Epithelial cell of proximal tubule (primary cell): ENCODE measurements at regions not wholly inside any gene's neighbourhood (a gene's known extent, or its start where the extent isn't known, plus 50 kb on each side); places are given as distances from the start of the nearest gene placed in this dataset.
"Not testable (repeated sequence)": the region's sequence is repeated elsewhere in the genome, so short reads cannot be mapped to it uniquely, and the experiment has no call there.

ENCODE experiments used
- DNase-seq: peaks from one replicate; pipeline ENCODE4 v3.0.0-alpha.2; 2011; ENCODE audit warnings: low read depth
- H3K4me3 ChIP-seq: 2 replicates; pipeline ENCODE4 v1.5.1; 2011; ENCODE audit warnings: low read depth, mild to moderate bottlenecking, low read length
- TF ChIP-seq, protein P1 (sequence below): conservative IDR thresholded peaks from 2 replicates; pipeline ENCODE4 v1.5.1; 2012; ENCODE audit warnings: low read depth, mild to moderate bottlenecking, low read length

DNA sequence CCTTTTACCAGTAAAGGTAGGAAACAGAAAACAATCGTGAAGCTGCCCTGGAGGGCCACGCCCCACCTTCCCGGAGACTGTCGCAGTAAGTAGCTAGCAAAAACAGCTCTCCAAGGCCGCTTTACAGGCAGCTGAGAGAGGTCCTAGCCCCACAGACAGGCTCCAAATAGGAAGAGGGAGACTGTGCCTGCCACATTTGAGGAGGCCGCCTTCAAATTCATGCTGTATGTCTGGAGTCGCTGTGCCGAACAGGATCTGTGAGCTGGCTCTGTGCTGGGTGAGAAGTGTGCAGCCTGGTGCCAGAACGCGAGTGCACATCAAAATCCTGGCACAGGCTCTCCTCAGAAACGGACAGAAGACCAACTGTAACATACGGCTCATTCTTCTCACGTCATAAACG is 582.2 kb downstream of the CETN3 start:
- DNase-seq, result no peak
- no peak overlapping the region for H3K4me3 ChIP-seq
- TF ChIP-seq, protein P1, sequence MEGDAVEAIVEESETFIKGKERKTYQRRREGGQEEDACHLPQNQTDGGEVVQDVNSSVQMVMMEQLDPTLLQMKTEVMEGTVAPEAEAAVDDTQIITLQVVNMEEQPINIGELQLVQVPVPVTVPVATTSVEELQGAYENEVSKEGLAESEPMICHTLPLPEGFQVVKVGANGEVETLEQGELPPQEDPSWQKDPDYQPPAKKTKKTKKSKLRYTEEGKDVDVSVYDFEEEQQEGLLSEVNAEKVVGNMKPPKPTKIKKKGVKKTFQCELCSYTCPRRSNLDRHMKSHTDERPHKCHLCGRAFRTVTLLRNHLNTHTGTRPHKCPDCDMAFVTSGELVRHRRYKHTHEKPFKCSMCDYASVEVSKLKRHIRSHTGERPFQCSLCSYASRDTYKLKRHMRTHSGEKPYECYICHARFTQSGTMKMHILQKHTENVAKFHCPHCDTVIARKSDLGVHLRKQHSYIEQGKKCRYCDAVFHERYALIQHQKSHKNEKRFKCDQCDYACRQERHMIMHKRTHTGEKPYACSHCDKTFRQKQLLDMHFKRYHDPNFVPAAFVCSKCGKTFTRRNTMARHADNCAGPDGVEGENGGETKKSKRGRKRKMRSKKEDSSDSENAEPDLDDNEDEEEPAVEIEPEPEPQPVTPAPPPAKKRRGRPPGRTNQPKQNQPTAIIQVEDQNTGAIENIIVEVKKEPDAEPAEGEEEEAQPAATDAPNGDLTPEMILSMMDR, result no peak

DNA sequence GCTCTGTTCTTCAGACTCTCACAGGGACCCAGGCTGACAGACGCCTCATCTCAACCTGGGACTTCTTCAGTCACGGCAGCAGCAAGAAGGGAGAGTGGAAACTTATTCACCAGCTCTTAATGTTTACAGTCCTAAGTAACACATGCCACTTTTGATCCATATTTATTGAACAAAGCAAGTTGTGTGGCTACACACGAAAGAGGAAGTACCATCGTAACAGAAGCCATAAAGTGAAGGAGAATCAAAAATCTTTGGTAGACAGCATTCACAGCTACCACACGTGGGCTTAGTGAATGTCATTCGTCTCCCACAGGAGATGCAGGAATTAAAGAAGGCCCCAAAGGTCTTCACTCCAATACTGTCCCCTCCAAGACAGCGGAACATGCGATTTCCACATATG is 582.6 kb downstream of the CETN3 start:
- DNase-seq, result no peak
- TF ChIP-seq, protein P1, result no peak
- H3K4me3 ChIP-seq, result no peak overlapping the region

DNA sequence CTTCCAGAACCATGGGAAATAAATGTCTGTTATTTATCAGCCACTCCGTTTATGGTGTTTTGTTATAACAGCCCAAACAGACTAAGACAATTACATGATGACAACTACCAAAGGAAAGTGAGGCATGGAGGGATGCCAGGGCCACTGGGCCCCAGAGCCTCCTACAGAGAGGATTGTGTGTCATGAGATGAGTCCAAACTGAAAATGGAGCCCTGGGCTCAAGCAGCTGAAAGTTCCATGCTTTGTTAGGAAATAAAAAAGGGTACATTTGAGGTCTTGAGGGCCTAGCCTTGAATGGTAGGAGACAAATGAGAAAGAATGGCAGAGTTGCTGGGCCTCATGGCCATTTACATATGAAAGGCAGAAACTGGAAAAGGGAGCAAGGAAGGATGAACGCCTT is 586.5 kb downstream of the CETN3 start:
- TF ChIP-seq, protein P1, result no peak
- H3K4me3 ChIP-seq, result no peak overlapping the region
- no peak for DNase-seq

DNA sequence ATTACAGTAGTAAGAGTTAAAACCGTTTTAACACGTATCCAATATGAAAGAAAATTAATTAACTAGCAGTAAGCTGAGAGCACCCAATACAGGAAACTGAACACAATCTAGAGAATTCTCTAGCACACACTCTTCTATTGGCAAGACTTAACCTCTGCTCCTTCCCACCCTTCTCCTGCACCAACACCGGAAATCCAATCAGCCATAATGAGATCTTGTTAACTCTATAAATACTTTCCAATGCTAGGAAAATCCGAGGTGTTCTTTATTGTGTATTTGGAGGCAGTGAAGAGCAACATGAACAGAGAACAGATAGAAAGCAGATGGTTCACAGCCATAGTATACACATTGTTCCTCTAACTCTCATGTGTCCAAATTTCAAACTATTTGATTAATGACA is 591.7 kb downstream of the CETN3 start:
- TF ChIP-seq, protein P1, result no peak
- H3K4me3 ChIP-seq, result no peak overlapping the region
- no peak for DNase-seq

GRCh38 chr5:89816038-89816437 is 593.5 kb downstream of the CETN3 start:
- DNase-seq, result no peak
- TF ChIP-seq, protein P1, result no peak
- H3K4me3 ChIP-seq, result no peak overlapping the region

GRCh38 chr5:89800735-89801134 is 608.8 kb downstream of the CETN3 start:
- not testable (repeated sequence) for H3K4me3 ChIP-seq, DNase-seq

GRCh38 chr5:89794504-89794903 is 615.1 kb downstream of the CETN3 start:
- not testable (repeated sequence) for H3K4me3 ChIP-seq, DNase-seq

DNA sequence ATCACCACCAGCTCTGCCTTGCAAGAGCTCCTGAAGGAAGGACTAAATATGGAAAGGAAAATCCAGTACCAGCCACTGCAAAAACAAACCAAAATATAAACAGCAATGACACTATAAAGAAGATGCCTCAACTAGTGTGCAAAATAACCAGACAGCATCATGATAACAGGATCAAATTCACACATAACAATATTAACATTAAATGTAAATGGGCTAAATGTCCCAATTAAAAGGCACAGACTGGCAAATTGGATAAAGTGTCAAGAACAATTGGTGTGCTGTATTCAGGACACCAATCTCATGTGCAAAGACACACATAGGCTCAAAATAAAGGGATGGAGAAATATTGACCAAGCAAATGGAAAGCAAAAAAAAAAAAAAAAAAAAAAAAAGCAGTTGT is 629.8 kb downstream of the CETN3 start:
- not testable (repeated sequence) for H3K4me3 ChIP-seq, DNase-seq

DNA sequence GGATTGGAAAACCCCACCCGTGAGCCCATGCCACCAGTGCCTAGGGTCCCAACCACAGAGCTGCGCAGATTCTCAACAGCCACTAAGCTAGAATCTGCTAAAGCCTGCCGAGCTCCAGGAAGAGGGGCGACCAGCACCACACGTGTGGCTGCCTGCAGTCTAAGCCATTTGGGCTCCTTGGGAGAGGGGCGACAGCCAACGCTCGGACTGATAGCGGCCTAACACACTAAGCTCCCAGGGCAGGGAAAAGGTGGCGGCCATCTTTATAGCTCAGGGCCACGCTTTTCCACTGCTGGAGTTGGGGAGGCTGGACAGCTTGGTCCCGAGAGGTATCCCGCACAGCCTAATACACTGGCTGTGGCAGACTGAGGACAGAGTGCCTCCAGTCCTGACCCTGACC is 631.8 kb downstream of the CETN3 start:
- no peak for DNase-seq
- TF ChIP-seq, protein P1, result no peak
- no peak overlapping the region for H3K4me3 ChIP-seq
